HCT116 (cell line): ENCODE measurements at regions not wholly inside any gene's neighbourhood (a gene's known extent, or its start where the extent isn't known, plus 50 kb on each side); places are given as distances from the start of the nearest gene placed in this dataset.

Experiments
- ATAC-seq: fragments of 200-7000 bp; cut with Tn5 transposase; 2 replicates; pipeline ENCODE4 v1.9.1; 2020; ENCODE audit warnings: mild to moderate bottlenecking, moderate library complexity
- BruUV-seq: library from RNA; stranded (reverse); fragments of 400-500 nt; replicated peaks from 2 replicates; lab custom pipeline; 2021; lab: Mats Ljungman, UMichigan
- CTCF ChIA-PET: fragments of 300-600 bp; sonication (Branson Sonifier 250); formaldehyde crosslinking; loops from one replicate; lab custom pipeline; 2021; ENCODE audit warnings: antibody characterized with exemption; lab: Charles Lee
- POLR2A ChIA-PET: fragments of 300-600, 350-600 bp; sonication (Branson Sonifier 250); formaldehyde crosslinking; loops from one replicate; lab custom pipeline; 2021; ENCODE audit warnings: antibody characterized with exemption; lab: Charles Lee
- RAD21 ChIA-PET, 2 experiments: fragments of 300-600 bp; sonication (Branson Sonifier 250); formaldehyde crosslinking; loops; one replicate each; lab custom pipeline; 2023; ENCODE audit warnings: low total read pairs in 2 of 2; ENCODE audit not compliant: uncharacterized antibody in 2 of 2, unreplicated experiment in 2 of 2, low non-redundant PET in 1 of 2; lab: Charles Lee
- DNase-seq: peaks from one replicate; pipeline ENCODE4 v3.0.0-alpha.2; 2010; ENCODE audit warnings: low read depth, low spot score
- H2AFZ ChIP-seq: fragments of 200-600 bp; shearing (Covaris generic), sonication (generic); 2 replicates; pipeline ENCODE4 v1.6.1; 2017; ENCODE audit warnings: low read depth, mixed run types, mixed read lengths, antibody characterized with exemption, low read length; ENCODE audit not compliant: poor library complexity, severe bottlenecking
- H3K27ac ChIP-seq: 2 replicates; pipeline ENCODE4 v1.5.1; 2012; ENCODE audit warnings: low read depth, low read length
- H3K27me3 ChIP-seq: fragments of 200-600 bp; sonication (generic); 2 replicates; pipeline ENCODE4 v1.6.1; 2016; ENCODE audit warnings: mixed run types, low read length, mixed read lengths; ENCODE audit not compliant: insufficient read depth
- H3K36me3 ChIP-seq, 2 experiments: fragments of 200-500 bp in 1 of 2; fragments of 200-600 bp in 1 of 2; sonication (Bioruptor generic) in 1 of 2; sonication (generic) in 1 of 2; 2 replicates each; pipeline versions ENCODE4 v1.5.1 to v1.6.1; 2014 to 2016; ENCODE audit warnings: low read length in 2 of 2, inconsistent platforms in 1 of 2, mixed read lengths in 1 of 2, mixed run types in 1 of 2; ENCODE audit not compliant: insufficient read depth in 2 of 2, control insufficient read depth in 1 of 2
- H3K4me1 ChIP-seq, 2 experiments: fragments of 200-600 bp in 1 of 2; sonication (generic) in 1 of 2; 2 replicates each; pipeline versions ENCODE4 v1.5.1 to v1.6.1; 2012 to 2017; ENCODE audit warnings: low read length in 2 of 2, inconsistent platforms in 1 of 2, mild to moderate bottlenecking in 1 of 2, mixed read lengths in 1 of 2, mixed run types in 1 of 2, moderate library complexity in 1 of 2; ENCODE audit not compliant: insufficient read depth in 2 of 2, control insufficient read depth in 1 of 2
- H3K4me2 ChIP-seq: fragments of 200-600 bp; sonication (generic); 2 replicates; pipeline ENCODE4 v1.6.1; 2017; ENCODE audit warnings: mixed run types, low read length, mixed read lengths
- H3K4me3 ChIP-seq, 2 experiments: fragments of 200-600 bp in 1 of 2; sonication (generic) in 1 of 2; replicated peaks in 1 of 2; 2 replicates each; pipeline ENCODE4 v1.5.1; 2011 to 2016; ENCODE audit warnings: low read length in 2 of 2, control low read depth in 1 of 2, low read depth in 1 of 2, mild to moderate bottlenecking in 1 of 2, mixed read lengths in 1 of 2, mixed run types in 1 of 2
- H3K79me2 ChIP-seq: fragments of 200-600 bp; sonication (generic); 2 replicates; pipeline ENCODE4 v1.6.1; 2017; ENCODE audit warnings: mild to moderate bottlenecking, mixed run types, low read length, moderate library complexity, mixed read lengths; ENCODE audit not compliant: insufficient read depth
- H3K9ac ChIP-seq: fragments of 200-600 bp; sonication (generic); 2 replicates; pipeline ENCODE4 v1.6.1; 2016; ENCODE audit warnings: low read length, mixed read lengths
- H3K9me2 ChIP-seq: fragments of 200-600 bp; sonication (generic), shearing (Covaris generic); 2 replicates; pipeline ENCODE4 v1.6.1; 2017; ENCODE audit warnings: mixed run types, mild to moderate bottlenecking, moderate library complexity; ENCODE audit not compliant: insufficient read depth
- H3K9me3 ChIP-seq, 2 experiments: fragments of 200-500 bp in 1 of 2; fragments of 200-600 bp in 1 of 2; sonication (Bioruptor generic) in 1 of 2; sonication (generic) in 1 of 2; 2 replicates each; pipeline ENCODE4 v1.6.1; 2014 to 2017; ENCODE audit warnings: low read length in 2 of 2, mixed read lengths in 2 of 2, inconsistent platforms in 1 of 2, low read depth in 1 of 2, mild to moderate bottlenecking in 1 of 2, mixed run types in 1 of 2, moderate library complexity in 1 of 2; ENCODE audit not compliant: control insufficient read depth in 1 of 2, insufficient read depth in 1 of 2
- H4K20me1 ChIP-seq: fragments of 200-600 bp; sonication (generic), shearing (Covaris generic); 2 replicates; pipeline ENCODE4 v1.6.1; 2017; ENCODE audit warnings: mixed run types, mild to moderate bottlenecking, moderate library complexity; ENCODE audit not compliant: insufficient read depth
- EGR1 ChIP-seq: IDR thresholded peaks from 2 replicates; pipeline ENCODE4 v1.6.1; 2012; ENCODE audit warnings: low read depth
- ELF1 ChIP-seq: IDR thresholded peaks from 2 replicates; pipeline ENCODE4 v1.6.1; 2012; ENCODE audit warnings: low read depth, borderline replicate concordance
- FOSL1 ChIP-seq: IDR thresholded peaks from 2 replicates; pipeline ENCODE4 v1.6.1; 2012; ENCODE audit warnings: low read depth
- POLR2AphosphoS5 ChIP-seq: IDR thresholded peaks from 2 replicates; pipeline ENCODE4 v1.6.1; 2011; ENCODE audit warnings: mild to moderate bottlenecking, low read depth, low read length, moderate library complexity
- RAD21 ChIP-seq: IDR thresholded peaks from 2 replicates; pipeline ENCODE4 v1.6.1; 2012; ENCODE audit warnings: low read depth, mild to moderate bottlenecking
- SIN3A ChIP-seq: IDR thresholded peaks from 2 replicates; pipeline ENCODE4 v1.6.1; 2012; ENCODE audit warnings: low read depth
- SP1 ChIP-seq: IDR thresholded peaks from 2 replicates; pipeline ENCODE4 v1.6.1; 2012; ENCODE audit warnings: low read depth
- SRF ChIP-seq: IDR thresholded peaks from 2 replicates; pipeline ENCODE4 v1.6.1; 2012; ENCODE audit warnings: low read depth
- TCF7L2 ChIP-seq: IDR thresholded peaks from 2 replicates; pipeline ENCODE4 v1.7.0; 2011; ENCODE audit warnings: borderline replicate concordance, inconsistent platforms; ENCODE audit not compliant: insufficient read depth, insufficient read length; ENCODE audit errors: extremely low read depth
- ZFX ChIP-seq: fragments of 450-650 bp; IDR thresholded peaks from 2 replicates; pipeline ENCODE4 v1.6.1; 2017
- ZNF274 ChIP-seq: fragments of 200-500 bp; sonication (Bioruptor generic); IDR thresholded peaks from 2 replicates; pipeline ENCODE4 v1.6.1; 2014; ENCODE audit warnings: mild to moderate bottlenecking, low read depth, low read length, inconsistent platforms
- intact Hi-C: fragments of 100-400 bp; cut with micrococcal nuclease; formaldehyde crosslinking; loops from 2 replicates; pipeline ENCODE4 v1.10.0; 2022
- TF ChIP-seq, protein P1 (sequence below): IDR thresholded peaks from 2 replicates; pipeline ENCODE4 v1.6.1; 2012
- TF ChIP-seq, protein P2 (sequence below), 3 experiments: fragments of 200-600 bp in 1 of 3; sonication (generic) in 1 of 3; IDR thresholded peaks in 2 of 3; conservative IDR thresholded peaks in 1 of 3; 2 replicates each; pipeline ENCODE4 v1.5.1; 2012 to 2017; ENCODE audit warnings: low read depth in 2 of 3, low read length in 2 of 3, antibody characterized with exemption in 1 of 3, borderline replicate concordance in 1 of 3, control low read depth in 1 of 3, mild to moderate bottlenecking in 1 of 3, mixed read lengths in 1 of 3, mixed run types in 1 of 3, moderate library complexity in 1 of 3; ENCODE audit not compliant: insufficient read depth in 1 of 3
- TF ChIP-seq, protein P3 (sequence below): IDR thresholded peaks from 2 replicates; pipeline ENCODE4 v1.6.1; 2012

DNA sequence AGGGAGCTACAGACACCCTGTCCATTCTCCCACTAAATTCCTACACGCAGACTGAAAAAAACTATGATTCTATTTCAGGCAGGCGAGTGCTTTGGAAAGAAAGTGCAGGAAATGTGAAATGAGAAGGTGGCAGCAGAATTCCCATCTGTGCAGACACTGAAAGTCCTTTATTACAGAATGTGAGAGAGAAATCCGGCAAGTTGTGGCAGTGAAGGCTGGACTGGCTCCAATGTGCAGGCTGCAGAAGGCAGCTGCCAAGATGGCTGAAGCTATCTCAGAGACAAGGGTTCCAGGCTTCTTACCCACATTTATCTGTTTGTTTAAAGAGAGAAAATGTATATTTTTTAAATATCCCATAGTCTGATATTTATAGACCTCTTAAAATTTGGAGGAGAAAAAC, 161.8 kb upstream of the VLDLR start:
- no peaks in the 10 kb centered on the region for H3K79me2 ChIP-seq
- no peaks in the 10 kb centered on the region for H3K36me3 ChIP-seq
- POLR2A ChIA-PET, result no interaction called here
- H4K20me1 ChIP-seq, result no peaks in the 10 kb centered on the region
- H3K4me3 ChIP-seq, result no peak overlapping the region
- RAD21 ChIA-PET, result no interaction called here
- H3K27me3 ChIP-seq, result peaks cover 26% of the 10 kb centered on the region; the same call in 1 of the 2 replicates
- CTCF ChIA-PET, result no interaction called here
- DNase-seq (no peak), ATAC-seq (no peak)
- H3K9me2 ChIP-seq, result no peaks in the 10 kb centered on the region
- no peak overlapping the region for H3K9ac ChIP-seq
- no peaks in the 10 kb centered on the region for H3K4me1 ChIP-seq
- no peak overlapping the region for H3K27ac ChIP-seq
- H2AFZ ChIP-seq, result no peak overlapping the region
- H3K4me2 ChIP-seq, result no peak overlapping the region
- no peak for TF ChIP-seq SP1
- no peak for TF ChIP-seq SIN3A
- TF ChIP-seq ELF1, result no peak
- TF ChIP-seq SRF, result no peak
- TF ChIP-seq, protein P1, sequence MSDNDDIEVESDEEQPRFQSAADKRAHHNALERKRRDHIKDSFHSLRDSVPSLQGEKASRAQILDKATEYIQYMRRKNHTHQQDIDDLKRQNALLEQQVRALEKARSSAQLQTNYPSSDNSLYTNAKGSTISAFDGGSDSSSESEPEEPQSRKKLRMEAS, result no peak
- TF ChIP-seq, protein P2, sequence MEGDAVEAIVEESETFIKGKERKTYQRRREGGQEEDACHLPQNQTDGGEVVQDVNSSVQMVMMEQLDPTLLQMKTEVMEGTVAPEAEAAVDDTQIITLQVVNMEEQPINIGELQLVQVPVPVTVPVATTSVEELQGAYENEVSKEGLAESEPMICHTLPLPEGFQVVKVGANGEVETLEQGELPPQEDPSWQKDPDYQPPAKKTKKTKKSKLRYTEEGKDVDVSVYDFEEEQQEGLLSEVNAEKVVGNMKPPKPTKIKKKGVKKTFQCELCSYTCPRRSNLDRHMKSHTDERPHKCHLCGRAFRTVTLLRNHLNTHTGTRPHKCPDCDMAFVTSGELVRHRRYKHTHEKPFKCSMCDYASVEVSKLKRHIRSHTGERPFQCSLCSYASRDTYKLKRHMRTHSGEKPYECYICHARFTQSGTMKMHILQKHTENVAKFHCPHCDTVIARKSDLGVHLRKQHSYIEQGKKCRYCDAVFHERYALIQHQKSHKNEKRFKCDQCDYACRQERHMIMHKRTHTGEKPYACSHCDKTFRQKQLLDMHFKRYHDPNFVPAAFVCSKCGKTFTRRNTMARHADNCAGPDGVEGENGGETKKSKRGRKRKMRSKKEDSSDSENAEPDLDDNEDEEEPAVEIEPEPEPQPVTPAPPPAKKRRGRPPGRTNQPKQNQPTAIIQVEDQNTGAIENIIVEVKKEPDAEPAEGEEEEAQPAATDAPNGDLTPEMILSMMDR (IDR thresholded peaks at IDR 0.05 in 2 of 3, conservative IDR thresholded peaks at IDR 0.05 in 1 of 3; ENCODE audit: borderline replicate concordance in 1 of 3, insufficient read depth in 1 of 3, low read depth in 2 of 3, low read length in 2 of 3), result no peak
- TF ChIP-seq EGR1, result no peak
- TF ChIP-seq TCF7L2, result no peak
- TF ChIP-seq POLR2AphosphoS5, result no peak
- TF ChIP-seq FOSL1, result no peak
- no peak for TF ChIP-seq ZNF274
- TF ChIP-seq, protein P3, sequence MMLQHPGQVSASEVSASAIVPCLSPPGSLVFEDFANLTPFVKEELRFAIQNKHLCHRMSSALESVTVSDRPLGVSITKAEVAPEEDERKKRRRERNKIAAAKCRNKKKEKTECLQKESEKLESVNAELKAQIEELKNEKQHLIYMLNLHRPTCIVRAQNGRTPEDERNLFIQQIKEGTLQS, result no peak
- no peak for TF ChIP-seq ZFX
- no peak for TF ChIP-seq RAD21
- no TSS peak for BruUV-seq
- H3K9me3 ChIP-seq, result no peaks in the 10 kb centered on the region
- intact Hi-C loops, result no loop called here
